ENCODE measurements at regions not wholly inside any gene's neighbourhood (a gene's known extent, or its start where the extent isn't known, plus 50 kb on each side); places are given as distances from the start of the nearest gene placed in this dataset.
A peak's percentile ranks its signal among the peaks of the same experiment; 100 is the strongest.

GRCh38 chr6:26172608-26172968, 85.4 kb downstream of the HFE start:
- TF ChIP-seq CTCF (IDR thresholded peaks at IDR 0.05), result no peak
- Mint-ChIP-seq H3K27me3 (no peaks in the 10 kb centered on the region), H3K4me3 (peak overlapping the region; percentile 97), H3K36me3 (ENCODE audit: low read depth) (peaks cover 12% of the 10 kb centered on the region), H3K4me1 (ENCODE audit: low read depth) (peaks cover 48% of the 10 kb centered on the region), H3K27ac (peak overlapping the region; percentile 99), H3K9me3 (no peaks in the 10 kb centered on the region)
- CTCF ChIA-PET, result interaction anchor here (1.0 to 2.8 kb wide), 4 partner anchors 11 to 78 kb away, joined by 4 to 15 read pairs (median 4); a partner anchor contains a TSS
- ATAC-seq (peak; percentile 32), DNase-seq (peak; percentile 37)
- POLR2A ChIA-PET, result interaction anchor here (0.7 to 8.6 kb wide), 20 partner anchors 9 to 364 kb away, joined by 3 to 286 read pairs (median 8); a partner anchor contains a TSS
- intact Hi-C loops (cut with micrococcal nuclease), result no loop called here

DNA sequence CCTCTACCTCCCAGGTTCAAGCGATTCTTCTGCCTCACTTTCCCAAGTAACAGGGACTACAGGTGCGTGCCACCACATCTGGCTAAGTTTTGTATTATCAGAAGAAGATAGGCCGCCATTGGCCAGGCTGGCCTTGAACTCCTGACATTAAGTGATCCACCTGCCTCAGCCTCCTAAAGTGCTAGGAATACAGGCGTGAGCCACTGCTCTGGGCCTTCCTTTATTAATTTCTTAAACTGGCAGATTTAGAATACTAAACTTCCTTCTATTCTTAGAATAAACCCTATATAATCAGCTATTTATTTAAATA, 86.6 kb downstream of the HFE start:
- ChIA-PET POLR2A (interaction anchor here (0.7 to 8.6 kb wide), 23 partner anchors 10 to 335 kb away, joined by 3 to 286 read pairs (median 4); a partner anchor contains a TSS), CTCF (interaction anchor here (0.6 to 2.8 kb wide), 9 partner anchors 10 to 422 kb away, joined by 3 to 15 read pairs (median 4); a partner anchor contains a TSS)
- Mint-ChIP-seq H3K4me1 (ENCODE audit: low read depth) (peaks cover 48% of the 10 kb centered on the region), H3K9me3 (no peaks in the 10 kb centered on the region), H3K4me3 (peak overlapping the region; percentile 97), H3K27ac (peak overlapping the region; percentile 99), H3K36me3 (ENCODE audit: low read depth) (peaks cover 12% of the 10 kb centered on the region), H3K27me3 (no peaks in the 10 kb centered on the region)
- no peak for TF ChIP-seq CTCF (IDR thresholded peaks at IDR 0.05)
- intact Hi-C loops (cut with micrococcal nuclease), result no loop called here
- no peak for DNase-seq
- ATAC-seq, result no peak

DNA sequence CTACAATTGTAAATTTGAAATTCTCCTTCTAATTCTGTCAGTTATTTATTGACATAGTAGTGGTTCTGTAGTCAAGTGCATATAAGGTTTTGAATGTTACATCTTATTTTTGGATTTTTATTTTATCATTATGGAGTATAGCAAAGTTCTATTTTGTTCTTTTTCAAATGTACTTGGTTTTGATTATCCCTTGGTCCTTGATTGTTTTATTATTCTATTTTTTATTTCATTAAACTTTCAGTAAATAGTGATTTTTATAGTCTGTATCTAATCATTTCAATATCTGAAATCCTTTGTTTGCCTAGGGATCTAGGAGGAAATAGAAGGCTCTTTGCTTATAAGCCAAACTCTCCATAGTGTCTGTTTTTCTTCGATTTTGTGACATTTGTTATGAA, 87.8 kb downstream of the HFE start:
- intact Hi-C loops (cut with micrococcal nuclease), result no loop called here
- ATAC-seq, result no peak

DNA sequence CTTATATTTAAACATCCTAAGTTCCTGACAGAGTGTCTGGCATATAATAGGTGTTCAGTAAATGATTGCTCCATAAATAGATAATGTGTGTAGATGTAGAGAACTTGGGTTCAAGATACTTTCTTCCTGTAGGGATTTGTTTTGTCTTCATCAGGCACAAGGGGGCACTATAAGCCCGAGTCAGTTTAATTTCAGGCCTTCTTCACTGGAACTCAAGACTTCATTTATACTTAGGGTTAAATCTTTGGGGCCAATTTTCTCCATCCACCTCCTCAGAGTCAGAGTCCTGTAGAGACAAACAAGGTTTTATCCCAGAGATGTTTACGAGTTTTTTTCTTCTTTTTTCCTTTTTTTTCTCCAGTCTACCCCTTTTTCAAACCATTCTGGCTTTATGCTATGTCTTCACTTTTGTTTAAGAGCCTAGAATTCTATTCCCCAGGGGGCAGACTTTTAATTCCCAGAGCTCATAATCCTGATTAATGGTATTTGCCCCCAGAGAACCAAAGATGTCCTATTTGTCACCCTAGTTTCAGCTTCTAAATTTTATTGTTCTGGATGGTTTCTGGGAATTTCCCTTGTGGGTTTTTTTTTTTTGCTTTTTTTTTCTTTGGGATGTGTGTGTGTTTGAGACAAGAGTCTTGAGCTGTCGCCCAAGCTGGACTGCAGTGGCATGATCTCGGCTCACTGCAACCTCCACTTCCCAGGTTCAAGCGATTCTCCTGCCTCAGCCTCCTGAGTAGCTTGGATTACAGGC, 88.4 kb downstream of the HFE start:
- ATAC-seq, result peak; percentile 17
- H3K36me3 Mint-ChIP-seq (ENCODE audit: low read depth), result peaks cover 11% of the 10 kb centered on the region
- H3K4me3 Mint-ChIP-seq, result peak overlapping the region; percentile 46
- ChIA-PET POLR2A (interaction anchor here (0.6 to 5.8 kb wide), 8 partner anchors 12 to 58 kb away, joined by 3 to 77 read pairs (median 5); a partner anchor contains a TSS), CTCF (interaction anchor here (0.7 to 1.4 kb wide), 15 partner anchors 13 to 420 kb away, joined by 3 to 10 read pairs (median 4); a partner anchor contains a TSS)
- H3K27me3 Mint-ChIP-seq, result no peaks in the 10 kb centered on the region
- peak; percentile 86 for TF ChIP-seq CTCF (IDR thresholded peaks at IDR 0.05)
- intact Hi-C loops (cut with micrococcal nuclease), result no loop called here
- peaks cover 38% of the 10 kb centered on the region for H3K4me1 Mint-ChIP-seq (ENCODE audit: low read depth)
- H3K27ac Mint-ChIP-seq, result peak overlapping the region; percentile 63
- peak; percentile 72 for DNase-seq
- no peaks in the 10 kb centered on the region for H3K9me3 Mint-ChIP-seq

More for the DNA sequence above, 87.8 kb downstream of the HFE start:
- DNase-seq, result no peak
- H3K9me3 Mint-ChIP-seq, result no peaks in the 10 kb centered on the region
- ChIA-PET CTCF (interaction anchor here (0.6 to 1.4 kb wide), 8 partner anchors 14 to 420 kb away, joined by 4 to 10 read pairs (median 6); a partner anchor contains a TSS), POLR2A (interaction anchor here (1.0 to 8.6 kb wide), 12 partner anchors 9 to 100 kb away, joined by 3 to 286 read pairs (median 22); a partner anchor contains a TSS)
- H3K27me3 Mint-ChIP-seq, result no peaks in the 10 kb centered on the region
- H3K4me1 Mint-ChIP-seq (ENCODE audit: low read depth), result peaks cover 38% of the 10 kb centered on the region
- peak overlapping the region; percentile 63 for H3K27ac Mint-ChIP-seq
- H3K4me3 Mint-ChIP-seq, result peak overlapping the region; percentile 46
- H3K36me3 Mint-ChIP-seq (ENCODE audit: low read depth), result peaks cover 12% of the 10 kb centered on the region
- no peak for TF ChIP-seq CTCF (IDR thresholded peaks at IDR 0.05)

DNA sequence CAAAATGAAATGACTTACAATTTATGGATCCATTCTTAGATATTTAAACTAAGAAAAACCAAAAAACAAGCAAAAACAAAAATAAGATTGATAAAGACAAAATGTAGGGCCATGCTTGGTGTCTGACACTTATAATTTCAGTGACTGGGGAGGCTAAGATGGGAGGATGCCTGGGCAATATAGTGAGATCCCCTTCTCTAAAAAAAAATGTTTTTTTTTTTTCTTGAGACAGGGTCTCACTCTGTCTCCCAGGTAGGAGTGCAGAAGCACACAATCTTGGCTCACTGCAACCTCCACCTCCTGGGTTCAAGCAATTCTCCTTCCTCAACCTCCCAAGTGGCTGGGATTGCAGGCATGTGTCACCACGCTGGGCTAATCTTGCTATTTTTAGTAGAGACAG, 92.4 kb downstream of the HFE start:
- H3K27ac Mint-ChIP-seq, result no peak overlapping the region
- intact Hi-C loops (cut with micrococcal nuclease), result no loop called here

More for the DNA sequence above, 92.4 kb downstream of the HFE start:
- peaks cover under 1% of the 10 kb centered on the region for H3K36me3 Mint-ChIP-seq (ENCODE audit: low read depth)
- ChIA-PET CTCF (interaction anchor here (0.9 to 1.2 kb wide), 3 partner anchors 37 to 416 kb away, joined by 3 to 4 read pairs (median 3); a partner anchor contains a TSS), POLR2A (interaction anchor here (0.8 to 5.8 kb wide), 11 partner anchors 8 to 92 kb away, joined by 3 to 77 read pairs (median 8); a partner anchor contains a TSS)
- peaks cover 30% of the 10 kb centered on the region for H3K4me1 Mint-ChIP-seq (ENCODE audit: low read depth)
- no peak for TF ChIP-seq CTCF (IDR thresholded peaks at IDR 0.05)
- DNase-seq (no peak), ATAC-seq (no peak)
- H3K27me3 Mint-ChIP-seq, result no peaks in the 10 kb centered on the region
- H3K4me3 Mint-ChIP-seq, result no peak overlapping the region
- H3K9me3 Mint-ChIP-seq, result no peaks in the 10 kb centered on the region

Data from activated CD8-positive, alpha-beta T cell treated with anti-CD3 and anti-CD28 coated beads for 36 hours (primary cell).